ENCODE measurements at regions not wholly inside any gene's neighbourhood (a gene's known extent, or its start where the extent isn't known, plus 50 kb on each side); places are given as distances from the start of the nearest gene placed in this dataset.

GRCh38 chr2:194700116-194700515 lies 956.9 kb upstream of the SLC39A10 start (continued):
- no peak for TF ChIP-seq ZBTB44 (tag by site-specific recombination; IDR thresholded peaks at IDR 0.05)
- no peak for TF ChIP-seq SALL2 (tag by site-specific recombination; IDR thresholded peaks at IDR 0.05; ENCODE audit: borderline replicate concordance)
- TF ChIP-seq ZNF223 (tag by site-specific recombination; IDR thresholded peaks at IDR 0.05), result no peak

GRCh38 chr2:194698012-194698411 lies 959.0 kb upstream of the SLC39A10 start:
- Histone ChIP-seq H3K27ac (ENCODE audit: extremely low read depth, low read depth, low read length) (no peak overlapping the region), H3K9me3 (ENCODE audit: control insufficient read depth, insufficient read depth, low read depth, low read length) (no peaks in the 10 kb centered on the region), H3K36me3 (ENCODE audit: control insufficient read depth in 2 of 2, insufficient read depth in 1 of 2, low read length in 2 of 2) (no peaks in the 10 kb centered on the region), H3K4me1 (ENCODE audit: control insufficient read depth, insufficient read depth, low read length) (no peaks in the 10 kb centered on the region), H3K4me3 (ENCODE audit: low read depth, low read length) (no peak overlapping the region)
- ChIA-PET POLR2A (no interaction called here), CTCF (no interaction called here)
- TF ChIP-seq ZNF311 (tag by site-specific recombination; IDR thresholded peaks at IDR 0.05; ENCODE audit: borderline replicate concordance), result no peak
- TF ChIP-seq ZNF585B (tag by site-specific recombination; IDR thresholded peaks at IDR 0.05), result no peak
- no peak for TF ChIP-seq ZNF114 (tag by site-specific recombination; IDR thresholded peaks at IDR 0.05)
- TF ChIP-seq ZNF549 (tag by site-specific recombination; IDR thresholded peaks at IDR 0.05), result no peak
- TF ChIP-seq ZNF23 (tag by site-specific recombination; IDR thresholded peaks at IDR 0.05; ENCODE audit: borderline replicate concordance), result no peak
- no peak for TF ChIP-seq PRDM4 (tag by site-specific recombination; IDR thresholded peaks at IDR 0.05)

DNA sequence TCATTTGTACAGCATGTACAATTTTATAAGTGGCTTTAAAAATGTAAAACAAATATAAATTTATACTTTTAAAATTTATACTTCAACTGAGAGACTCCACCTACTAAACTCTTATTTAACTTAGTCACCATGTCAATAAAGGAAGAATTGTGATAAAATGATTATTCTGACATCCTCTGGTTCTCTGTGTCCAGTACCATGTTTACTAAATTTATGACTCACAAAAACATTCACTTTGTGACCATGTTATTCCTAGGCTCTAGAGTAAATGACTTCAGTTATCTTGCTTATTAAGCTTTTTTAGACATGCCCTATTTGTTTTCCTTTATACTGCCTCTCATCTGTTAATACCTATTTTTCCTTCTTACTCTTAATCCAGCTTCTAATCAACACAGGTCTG lies 959.6 kb upstream of the SLC39A10 start:
- H3K27ac ChIP-seq (ENCODE audit: extremely low read depth, low read depth, low read length), result no peak overlapping the region
- no peak overlapping the region for H3K4me3 ChIP-seq (ENCODE audit: low read depth, low read length)
- TF ChIP-seq SP2 (tag by site-specific recombination; IDR thresholded peaks at IDR 0.05) (no peak), ZNF768 (tag by site-specific recombination; IDR thresholded peaks at IDR 0.05) (no peak), ZNF2 (tag by site-specific recombination; IDR thresholded peaks at IDR 0.05) (no peak), MEIS1 (CRISPR knock-in tag; IDR thresholded peaks at IDR 0.05; ENCODE audit: borderline replicate concordance) (no peak), ZBTB8A (tag by site-specific recombination; IDR thresholded peaks at IDR 0.05) (no peak), ZFP69B (tag by site-specific recombination; IDR thresholded peaks at IDR 0.05) (no peak), ZNF324 (tag by site-specific recombination; IDR thresholded peaks at IDR 0.05) (no peak), WT1 (tag by site-specific recombination; IDR thresholded peaks at IDR 0.05) (no peak), ZNF530 (tag by site-specific recombination; IDR thresholded peaks at IDR 0.05; ENCODE audit: low read depth) (no peak), ZNF521 (tag by site-specific recombination; IDR thresholded peaks at IDR 0.05) (no peak), ZNF704 (tag by site-specific recombination; IDR thresholded peaks at IDR 0.05) (no peak), ZNF777 (tag by site-specific recombination; IDR thresholded peaks at IDR 0.05; ENCODE audit: borderline replicate concordance) (no peak), ATF2 (tag by site-specific recombination; IDR thresholded peaks at IDR 0.05; ENCODE audit: low read depth) (no peak)
- POLR2A ChIA-PET, result no interaction called here
- H3K4me1 ChIP-seq (ENCODE audit: control insufficient read depth, insufficient read depth, low read length), result no peaks in the 10 kb centered on the region
- CTCF ChIA-PET, result no interaction called here
- no peaks in the 10 kb centered on the region for H3K9me3 ChIP-seq (ENCODE audit: control insufficient read depth, insufficient read depth, low read depth, low read length)
- H3K36me3 ChIP-seq (ENCODE audit: control insufficient read depth in 2 of 2, insufficient read depth in 1 of 2, low read length in 2 of 2), result no peaks in the 10 kb centered on the region
